ENCODE measurements at regions not wholly inside any gene's neighbourhood (a gene's known extent, or its start where the extent isn't known, plus 50 kb on each side); places are given as distances from the start of the nearest gene placed in this dataset.

DNA sequence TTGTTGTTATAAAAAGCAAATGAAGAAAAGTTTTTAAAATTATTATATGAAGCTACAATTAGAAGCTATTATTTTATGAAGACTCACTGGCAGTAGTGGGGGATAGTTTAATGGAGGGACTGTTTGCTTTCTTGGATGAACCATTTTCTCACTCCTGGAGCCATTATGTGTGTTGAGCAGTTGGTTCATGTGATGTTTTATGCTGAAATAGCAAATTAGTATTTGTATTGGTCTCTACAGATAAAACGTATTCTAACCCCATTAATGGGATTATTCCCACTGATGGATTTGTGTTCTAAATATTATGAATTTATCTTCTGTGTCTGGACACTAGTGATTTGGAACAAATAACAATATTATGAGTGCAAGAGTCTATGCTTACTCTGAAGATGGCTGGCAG, 507.5 kb upstream of the FSHR start:
- Histone ChIP-seq H3K27me3 (ENCODE audit: insufficient read depth, poor library complexity, severe bottlenecking) (no peaks in the 10 kb centered on the region), H3K4me3 (replicated peaks; ENCODE audit: insufficient read depth, low read length) (no peak overlapping the region), H3K27ac (replicated peaks) (no peak overlapping the region)
- TF ChIP-seq POLR2AphosphoS5 (IDR thresholded peaks at IDR 0.05; ENCODE audit: low read depth) (no peak), GABPA (IDR thresholded peaks at IDR 0.05; ENCODE audit: low read depth) (no peak)
- TF ChIP-seq, protein P1, sequence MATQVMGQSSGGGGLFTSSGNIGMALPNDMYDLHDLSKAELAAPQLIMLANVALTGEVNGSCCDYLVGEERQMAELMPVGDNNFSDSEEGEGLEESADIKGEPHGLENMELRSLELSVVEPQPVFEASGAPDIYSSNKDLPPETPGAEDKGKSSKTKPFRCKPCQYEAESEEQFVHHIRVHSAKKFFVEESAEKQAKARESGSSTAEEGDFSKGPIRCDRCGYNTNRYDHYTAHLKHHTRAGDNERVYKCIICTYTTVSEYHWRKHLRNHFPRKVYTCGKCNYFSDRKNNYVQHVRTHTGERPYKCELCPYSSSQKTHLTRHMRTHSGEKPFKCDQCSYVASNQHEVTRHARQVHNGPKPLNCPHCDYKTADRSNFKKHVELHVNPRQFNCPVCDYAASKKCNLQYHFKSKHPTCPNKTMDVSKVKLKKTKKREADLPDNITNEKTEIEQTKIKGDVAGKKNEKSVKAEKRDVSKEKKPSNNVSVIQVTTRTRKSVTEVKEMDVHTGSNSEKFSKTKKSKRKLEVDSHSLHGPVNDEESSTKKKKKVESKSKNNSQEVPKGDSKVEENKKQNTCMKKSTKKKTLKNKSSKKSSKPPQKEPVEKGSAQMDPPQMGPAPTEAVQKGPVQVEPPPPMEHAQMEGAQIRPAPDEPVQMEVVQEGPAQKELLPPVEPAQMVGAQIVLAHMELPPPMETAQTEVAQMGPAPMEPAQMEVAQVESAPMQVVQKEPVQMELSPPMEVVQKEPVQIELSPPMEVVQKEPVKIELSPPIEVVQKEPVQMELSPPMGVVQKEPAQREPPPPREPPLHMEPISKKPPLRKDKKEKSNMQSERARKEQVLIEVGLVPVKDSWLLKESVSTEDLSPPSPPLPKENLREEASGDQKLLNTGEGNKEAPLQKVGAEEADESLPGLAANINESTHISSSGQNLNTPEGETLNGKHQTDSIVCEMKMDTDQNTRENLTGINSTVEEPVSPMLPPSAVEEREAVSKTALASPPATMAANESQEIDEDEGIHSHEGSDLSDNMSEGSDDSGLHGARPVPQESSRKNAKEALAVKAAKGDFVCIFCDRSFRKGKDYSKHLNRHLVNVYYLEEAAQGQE (IDR thresholded peaks at IDR 0.05; ENCODE audit: insufficient replicate concordance, low read depth) = no peak
- TF ChIP-seq, protein P2, sequence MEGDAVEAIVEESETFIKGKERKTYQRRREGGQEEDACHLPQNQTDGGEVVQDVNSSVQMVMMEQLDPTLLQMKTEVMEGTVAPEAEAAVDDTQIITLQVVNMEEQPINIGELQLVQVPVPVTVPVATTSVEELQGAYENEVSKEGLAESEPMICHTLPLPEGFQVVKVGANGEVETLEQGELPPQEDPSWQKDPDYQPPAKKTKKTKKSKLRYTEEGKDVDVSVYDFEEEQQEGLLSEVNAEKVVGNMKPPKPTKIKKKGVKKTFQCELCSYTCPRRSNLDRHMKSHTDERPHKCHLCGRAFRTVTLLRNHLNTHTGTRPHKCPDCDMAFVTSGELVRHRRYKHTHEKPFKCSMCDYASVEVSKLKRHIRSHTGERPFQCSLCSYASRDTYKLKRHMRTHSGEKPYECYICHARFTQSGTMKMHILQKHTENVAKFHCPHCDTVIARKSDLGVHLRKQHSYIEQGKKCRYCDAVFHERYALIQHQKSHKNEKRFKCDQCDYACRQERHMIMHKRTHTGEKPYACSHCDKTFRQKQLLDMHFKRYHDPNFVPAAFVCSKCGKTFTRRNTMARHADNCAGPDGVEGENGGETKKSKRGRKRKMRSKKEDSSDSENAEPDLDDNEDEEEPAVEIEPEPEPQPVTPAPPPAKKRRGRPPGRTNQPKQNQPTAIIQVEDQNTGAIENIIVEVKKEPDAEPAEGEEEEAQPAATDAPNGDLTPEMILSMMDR (IDR thresholded peaks at IDR 0.05; ENCODE audit: insufficient read depth, low read length) = no peak
- DNase-seq (ENCODE audit: low read depth in 1 of 2, low spot score in 1 of 2) = no peak

DNA sequence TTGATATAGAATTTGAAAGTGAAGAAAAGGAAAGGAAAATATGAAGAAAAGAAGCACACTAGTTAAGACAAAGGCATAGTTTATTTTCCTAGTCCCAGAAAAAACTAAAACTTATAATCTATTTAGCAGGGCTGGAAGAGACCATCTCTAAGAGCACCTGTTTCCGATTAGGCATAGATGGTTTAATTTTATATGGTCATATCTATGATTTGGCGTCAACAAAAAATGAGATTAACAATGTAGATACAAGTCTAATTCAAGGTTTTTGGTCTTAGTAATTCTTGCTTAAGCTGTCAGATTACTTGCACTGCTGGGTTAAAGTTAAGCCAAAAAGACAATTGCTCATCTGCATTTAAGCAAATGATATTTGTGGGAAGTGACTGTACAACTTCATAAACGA, 502.5 kb upstream of the FSHR start:
- TF ChIP-seq GABPA (IDR thresholded peaks at IDR 0.05; ENCODE audit: low read depth) (no peak), SPI1 (IDR thresholded peaks at IDR 0.05; ENCODE audit: borderline replicate concordance, low read depth) (no peak), POLR2AphosphoS5 (IDR thresholded peaks at IDR 0.05; ENCODE audit: low read depth) (no peak)
- TF ChIP-seq, protein P1 (IDR thresholded peaks at IDR 0.05; ENCODE audit: insufficient replicate concordance, low read depth) = no peak
- TF ChIP-seq, protein P2 (IDR thresholded peaks at IDR 0.05; ENCODE audit: insufficient read depth, low read length) = no peak
- H3K27me3 ChIP-seq (ENCODE audit: insufficient read depth, poor library complexity, severe bottlenecking) = no peaks in the 10 kb centered on the region

DNA sequence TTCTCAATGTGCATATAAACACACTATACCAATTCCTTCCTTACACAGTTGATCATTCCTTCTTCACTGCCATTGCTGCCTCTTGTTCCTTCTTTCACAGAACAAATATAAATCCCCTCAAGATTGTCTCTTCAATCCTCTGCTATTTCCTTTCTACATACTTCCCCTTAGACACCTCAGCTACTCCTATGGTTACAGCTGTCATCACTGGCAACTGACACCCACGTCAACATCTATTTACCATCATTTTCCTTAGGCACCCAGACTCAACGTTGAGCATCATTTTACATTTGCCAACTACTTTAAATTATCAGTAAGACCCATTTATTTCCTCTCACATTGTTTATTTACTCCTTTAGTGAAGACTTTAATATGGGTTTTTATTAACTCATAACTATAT, 488.8 kb upstream of the FSHR start:
- TF ChIP-seq POLR2AphosphoS5 (IDR thresholded peaks at IDR 0.05; ENCODE audit: low read depth) = no peak
- TF ChIP-seq GABPA (IDR thresholded peaks at IDR 0.05; ENCODE audit: low read depth) = no peak
- TF ChIP-seq, protein P1 (IDR thresholded peaks at IDR 0.05; ENCODE audit: insufficient replicate concordance, low read depth) = no peak
- no peak for TF ChIP-seq SPI1 (IDR thresholded peaks at IDR 0.05; ENCODE audit: borderline replicate concordance, low read depth)
- TF ChIP-seq, protein P2 (IDR thresholded peaks at IDR 0.05; ENCODE audit: insufficient read depth, low read length) = no peak
- Histone ChIP-seq H3K4me3 (replicated peaks; ENCODE audit: insufficient read depth, low read length) (no peak overlapping the region), H3K27me3 (ENCODE audit: insufficient read depth, poor library complexity, severe bottlenecking) (no peaks in the 10 kb centered on the region), H3K27ac (replicated peaks) (no peak overlapping the region)
- no peak for DNase-seq (ENCODE audit: low read depth in 1 of 2, low spot score in 1 of 2)

More for the DNA sequence above, 502.5 kb upstream of the FSHR start:
- DNase-seq (ENCODE audit: low read depth in 1 of 2, low spot score in 1 of 2) = no peak
- H3K4me3 ChIP-seq (replicated peaks; ENCODE audit: insufficient read depth, low read length) = no peak overlapping the region
- no peak overlapping the region for H3K27ac ChIP-seq (replicated peaks)
